GM10266 (cell line): ENCODE measurements at regions not wholly inside any gene's neighbourhood (a gene's known extent, or its start where the extent isn't known, plus 50 kb on each side); places are given as distances from the start of the nearest gene placed in this dataset.

Source experiments
- DNase-seq: peaks from one replicate; pipeline ENCODE4 v3.0.0; 2012; ENCODE audit errors: extremely low spot score
- TF ChIP-seq, protein P1 (sequence below): IDR thresholded peaks from 2 replicates; pipeline ENCODE4 v1.5.1; 2012; ENCODE audit warnings: mild to moderate bottlenecking, low read depth; ENCODE audit not compliant: control insufficient read depth, insufficient read depth; ENCODE audit errors: missing control alignments

DNA sequence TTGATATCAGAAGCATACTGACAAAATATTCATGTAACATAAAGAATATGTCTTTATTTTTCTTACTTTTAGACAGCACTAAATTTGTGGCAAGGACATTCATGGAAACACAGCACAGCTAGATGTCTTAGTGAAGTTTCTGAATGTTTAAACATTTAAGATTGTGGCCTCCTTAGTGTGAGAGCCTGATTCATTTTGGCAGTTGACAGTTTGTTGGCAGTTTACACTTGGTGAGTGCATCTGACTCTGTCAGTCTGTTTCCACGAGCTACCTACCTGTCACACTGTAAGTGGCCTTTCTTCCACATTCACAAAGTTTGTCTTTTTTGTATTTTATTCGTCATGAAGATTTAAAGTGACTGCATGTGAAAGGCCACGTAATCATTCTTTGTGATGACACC lies 436.8 kb downstream of the TUSC1 start:
- TF ChIP-seq, protein P1, sequence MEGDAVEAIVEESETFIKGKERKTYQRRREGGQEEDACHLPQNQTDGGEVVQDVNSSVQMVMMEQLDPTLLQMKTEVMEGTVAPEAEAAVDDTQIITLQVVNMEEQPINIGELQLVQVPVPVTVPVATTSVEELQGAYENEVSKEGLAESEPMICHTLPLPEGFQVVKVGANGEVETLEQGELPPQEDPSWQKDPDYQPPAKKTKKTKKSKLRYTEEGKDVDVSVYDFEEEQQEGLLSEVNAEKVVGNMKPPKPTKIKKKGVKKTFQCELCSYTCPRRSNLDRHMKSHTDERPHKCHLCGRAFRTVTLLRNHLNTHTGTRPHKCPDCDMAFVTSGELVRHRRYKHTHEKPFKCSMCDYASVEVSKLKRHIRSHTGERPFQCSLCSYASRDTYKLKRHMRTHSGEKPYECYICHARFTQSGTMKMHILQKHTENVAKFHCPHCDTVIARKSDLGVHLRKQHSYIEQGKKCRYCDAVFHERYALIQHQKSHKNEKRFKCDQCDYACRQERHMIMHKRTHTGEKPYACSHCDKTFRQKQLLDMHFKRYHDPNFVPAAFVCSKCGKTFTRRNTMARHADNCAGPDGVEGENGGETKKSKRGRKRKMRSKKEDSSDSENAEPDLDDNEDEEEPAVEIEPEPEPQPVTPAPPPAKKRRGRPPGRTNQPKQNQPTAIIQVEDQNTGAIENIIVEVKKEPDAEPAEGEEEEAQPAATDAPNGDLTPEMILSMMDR, result no peak

DNA sequence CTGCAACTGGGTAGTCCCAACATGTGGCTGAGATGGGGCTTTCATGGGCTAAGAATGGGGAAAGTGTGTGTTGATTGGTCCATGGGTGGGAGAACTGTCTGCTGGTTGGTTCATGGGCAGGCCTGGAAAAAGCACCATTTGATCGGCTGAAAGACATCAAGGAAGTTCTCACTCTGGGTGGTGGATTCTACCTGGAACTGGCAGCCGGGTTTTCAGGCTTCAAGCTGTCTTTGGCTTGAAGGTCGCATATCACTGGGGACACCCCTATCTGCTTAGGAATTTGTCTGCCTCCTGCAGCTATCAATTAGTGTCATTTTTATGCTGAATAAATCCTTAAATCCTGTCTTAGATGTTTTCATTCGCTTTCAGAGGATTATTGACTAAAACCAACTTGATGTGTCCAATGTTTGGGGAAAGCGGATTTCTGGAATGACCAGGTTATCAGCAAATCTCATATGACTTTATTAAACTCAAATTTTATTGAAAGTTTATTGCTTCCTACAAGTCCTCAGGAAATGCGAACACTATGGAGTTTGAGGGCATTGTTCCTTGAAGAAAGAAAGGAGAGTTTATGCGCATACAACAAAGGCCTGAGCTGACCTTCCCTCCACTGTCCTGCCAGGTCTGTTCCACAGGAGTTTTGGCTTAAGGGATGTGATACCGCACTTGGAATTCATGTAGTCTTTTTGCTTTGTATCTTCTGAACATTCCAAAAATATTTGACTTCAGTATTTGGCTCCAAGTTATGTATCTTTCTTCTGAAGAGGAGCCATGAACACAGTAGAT lies 451.1 kb downstream of the TUSC1 start:
- no peak for DNase-seq
- TF ChIP-seq, protein P1, result no peak

More for the DNA sequence above, 436.8 kb downstream of the TUSC1 start:
- no peak for DNase-seq

DNA sequence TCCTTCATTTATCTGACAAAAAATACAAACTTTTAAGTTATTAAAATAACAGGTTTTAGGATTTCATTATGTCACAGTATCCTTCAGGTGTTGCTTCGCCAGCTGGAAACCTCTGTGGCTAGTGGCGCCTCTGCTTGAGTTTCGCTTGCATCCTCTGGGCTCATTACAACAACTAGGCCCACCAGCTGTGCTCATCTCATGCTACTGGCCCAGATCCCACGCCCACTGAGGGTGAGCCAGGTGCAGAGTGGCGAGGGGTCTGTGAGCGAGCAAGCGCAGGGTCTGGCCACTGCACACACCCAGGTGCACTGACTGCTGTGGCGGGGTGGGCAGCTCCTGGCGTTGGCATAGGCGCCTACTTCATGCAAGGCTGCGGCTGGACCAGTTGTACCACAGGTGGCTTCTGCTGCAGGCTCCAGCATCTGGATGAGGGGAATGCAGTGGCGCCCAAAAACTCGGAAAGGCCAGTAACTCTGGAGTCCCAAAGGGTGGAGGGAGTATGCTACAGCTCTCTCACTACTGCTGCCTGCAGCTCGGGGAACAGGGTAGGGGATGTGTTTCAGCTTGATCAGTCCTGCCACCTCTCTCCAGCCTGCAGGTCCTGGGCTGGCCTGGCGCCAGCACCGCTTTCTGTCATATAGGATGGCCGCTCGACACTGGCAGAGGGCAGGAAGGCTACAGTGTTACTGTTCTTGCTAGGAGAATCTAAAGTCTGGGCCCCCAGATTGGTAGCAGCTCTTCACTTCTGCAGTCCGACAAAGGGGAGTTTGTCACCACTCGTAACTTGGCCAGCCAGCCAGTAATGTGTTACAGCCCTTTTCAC lies 452.1 kb downstream of the TUSC1 start:
- DNase-seq, result no peak
- TF ChIP-seq, protein P1, result no peak

DNA sequence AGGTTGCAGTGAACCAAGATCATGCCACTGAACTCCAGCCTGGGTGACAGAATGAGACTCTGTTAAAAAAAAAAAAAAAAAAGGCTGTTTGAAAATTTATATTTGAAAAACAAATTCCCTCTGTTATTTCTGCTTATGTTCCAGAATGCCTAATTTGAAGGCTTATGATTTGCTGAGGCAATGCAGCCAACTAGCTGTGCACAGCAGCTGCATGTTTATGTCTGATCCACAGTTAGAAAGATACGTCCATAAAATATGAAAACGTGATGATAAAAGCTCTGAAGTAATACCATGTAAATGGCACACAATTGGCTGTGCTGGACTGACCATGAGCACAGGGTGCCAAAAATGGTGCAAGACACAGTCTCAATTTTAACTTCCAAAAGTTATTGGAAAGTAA lies 453.2 kb downstream of the TUSC1 start:
- DNase-seq, result no peak
- TF ChIP-seq, protein P1, result no peak

DNA sequence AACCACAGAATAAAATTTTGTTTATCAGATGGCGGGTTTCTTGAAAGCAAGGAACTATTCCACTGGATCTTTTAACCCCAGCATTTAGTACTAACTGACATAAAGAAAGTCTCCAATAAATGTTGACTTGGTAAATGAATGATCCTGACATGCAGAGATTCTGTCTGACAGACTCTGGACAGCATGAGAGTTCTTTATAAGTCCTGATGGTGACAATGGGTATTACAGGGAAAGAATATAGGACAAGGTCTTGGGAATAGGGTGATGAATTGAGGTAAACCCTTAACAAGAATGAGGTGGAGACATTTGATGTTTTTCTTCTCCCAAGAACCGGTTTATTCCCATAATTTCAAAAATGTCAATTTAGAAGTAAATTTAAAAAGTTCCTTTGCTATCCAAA lies 453.9 kb downstream of the TUSC1 start:
- TF ChIP-seq, protein P1, result no peak
- no peak for DNase-seq

DNA sequence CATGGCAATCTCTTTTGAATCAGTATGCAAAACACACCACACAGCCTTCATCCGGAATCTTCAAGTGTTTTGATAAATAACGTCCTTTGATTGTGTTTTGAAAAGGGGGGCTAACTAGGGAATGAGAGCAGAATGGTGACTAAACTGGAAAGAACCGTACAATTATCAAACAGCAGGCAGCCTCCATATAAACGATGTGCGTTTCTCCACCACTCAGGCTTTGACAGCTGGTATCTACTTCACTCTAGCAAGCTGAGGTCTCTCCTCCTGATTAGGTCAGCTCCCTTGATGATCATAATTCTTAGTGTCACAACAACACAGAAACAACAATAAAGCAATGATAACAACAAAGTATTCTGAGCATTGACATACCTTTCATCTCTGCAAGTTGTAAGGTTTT lies 465.9 kb downstream of the TUSC1 start:
- DNase-seq, result no peak
- TF ChIP-seq, protein P1, result no peak
